ENCODE measurements at regions not wholly inside any gene's neighbourhood (a gene's known extent, or its start where the extent isn't known, plus 50 kb on each side); places are given as distances from the start of the nearest gene placed in this dataset.

GRCh38 chr1:244218220-244218619 is 167.1 kb downstream of the ZBTB18 start:
- no peak overlapping the region for H3K4me3 ChIP-seq (ENCODE audit: low read depth, poor library complexity, severe bottlenecking)
- DNase-seq (ENCODE audit: low spot score in 2 of 2): peak in 1 of 2 donors; percentile 72
- intact Hi-C loops (cut with DNase I; ENCODE audit: low total_unique reads): no loop called here
- no peak for TF ChIP-seq POLR2A (IDR thresholded peaks at IDR 0.05)
- no peak for TF ChIP-seq CTCF (IDR thresholded peaks at IDR 0.05)
- WGBS, 2 donors: 64 to 72% methylated on average over 9 of the region's 9 CpGs

- intact Hi-C loops (cut with DNase I; ENCODE audit: low total_unique reads): no loop called here
- DNase-seq (ENCODE audit: low spot score in 2 of 2): no peak
- no peak overlapping the region for H3K4me3 ChIP-seq (ENCODE audit: low read depth, poor library complexity, severe bottlenecking)
- TF ChIP-seq POLR2A (IDR thresholded peaks at IDR 0.05): no peak
- TF ChIP-seq CTCF (IDR thresholded peaks at IDR 0.05): no peak
Observed at GRCh38 chr1:244219149-244219548, 168.1 kb downstream of the ZBTB18 start.

- TF ChIP-seq POLR2A (IDR thresholded peaks at IDR 0.05): no peak
- TF ChIP-seq CTCF (IDR thresholded peaks at IDR 0.05): no peak
- intact Hi-C loops (cut with DNase I; ENCODE audit: low total_unique reads): no loop called here
- H3K4me3 ChIP-seq (ENCODE audit: low read depth, poor library complexity, severe bottlenecking): no peak overlapping the region
- WGBS, 2 donors: 79 to 82% methylated on average over 5 of the region's 5 CpGs
- DNase-seq (ENCODE audit: low spot score in 2 of 2): no peak
Observed at GRCh38 chr1:244219802-244220201, 168.7 kb downstream of the ZBTB18 start.

- no peak for DNase-seq (ENCODE audit: low spot score in 2 of 2)
- WGBS, 2 donors: 65 to 71% methylated on average over 3 of the region's 3 CpGs
- no peak for TF ChIP-seq POLR2A (IDR thresholded peaks at IDR 0.05)
- no peak for TF ChIP-seq CTCF (IDR thresholded peaks at IDR 0.05)
- intact Hi-C loops (cut with DNase I; ENCODE audit: low total_unique reads): no loop called here
- no peak overlapping the region for H3K4me3 ChIP-seq (ENCODE audit: low read depth, poor library complexity, severe bottlenecking)
Observed at GRCh38 chr1:244220410-244220809, 169.3 kb downstream of the ZBTB18 start.

GRCh38 chr1:244221991-244222390 is 170.9 kb downstream of the ZBTB18 start:
- 57 to 65% methylated on average over 4 of the region's 4 CpGs for WGBS, 2 donors
- intact Hi-C loops (cut with DNase I; ENCODE audit: low total_unique reads): no loop called here
- TF ChIP-seq CTCF (IDR thresholded peaks at IDR 0.05): no peak
- no peak for TF ChIP-seq POLR2A (IDR thresholded peaks at IDR 0.05)
- DNase-seq (ENCODE audit: low spot score in 2 of 2): no peak
- H3K4me3 ChIP-seq (ENCODE audit: low read depth, poor library complexity, severe bottlenecking): no peak overlapping the region

Measured in lower leg skin (tissue), 4 donors.